Ectodermal cell (in vitro differentiated cells): ENCODE measurements at regions not wholly inside any gene's neighbourhood (a gene's known extent, or its start where the extent isn't known, plus 50 kb on each side); places are given as distances from the start of the nearest gene placed in this dataset.
"Not testable (repeated sequence)": the region's sequence is repeated elsewhere in the genome, so short reads cannot be mapped to it uniquely, and the experiment has no call there.

ENCODE experiments used
- H3K27ac ChIP-seq: 2 replicates; pipeline ENCODE4 v1.7.0; 2013; ENCODE audit warnings: mild to moderate bottlenecking, low read depth, low read length; ENCODE audit not compliant: insufficient read depth, poor library complexity, severe bottlenecking
- H3K27me3 ChIP-seq: 2 replicates; pipeline ENCODE4 v1.7.0; 2013; ENCODE audit warnings: mild to moderate bottlenecking, low read length; ENCODE audit not compliant: insufficient read depth, control insufficient read depth, poor library complexity, severe bottlenecking
- H3K36me3 ChIP-seq: one replicate; pipeline ENCODE4 v1.7.0; 2013; ENCODE audit warnings: low read length; ENCODE audit not compliant: control insufficient read depth, insufficient read depth
- H3K4me1 ChIP-seq: one replicate; pipeline ENCODE4 v1.7.0; 2013; ENCODE audit warnings: low read length; ENCODE audit not compliant: control insufficient read depth, insufficient read depth
- H3K4me3 ChIP-seq: 2 replicates; pipeline ENCODE4 v1.7.0; 2013; ENCODE audit warnings: low read depth, low read length, control low read depth; ENCODE audit not compliant: insufficient read depth
- H3K9me3 ChIP-seq: 2 replicates; pipeline ENCODE4 v1.7.0; 2013; ENCODE audit warnings: mild to moderate bottlenecking, low read length, moderate library complexity; ENCODE audit not compliant: control insufficient read depth
- WGBS, 2 experiments: methylation state at CpG; one replicate each; pipeline ENCODE4 v1.1.7; 2013; ENCODE audit warnings: missing lambda C conversion rate in 2 of 2; 5-methylcytosine and 5-hydroxymethylcytosine counted together

DNA sequence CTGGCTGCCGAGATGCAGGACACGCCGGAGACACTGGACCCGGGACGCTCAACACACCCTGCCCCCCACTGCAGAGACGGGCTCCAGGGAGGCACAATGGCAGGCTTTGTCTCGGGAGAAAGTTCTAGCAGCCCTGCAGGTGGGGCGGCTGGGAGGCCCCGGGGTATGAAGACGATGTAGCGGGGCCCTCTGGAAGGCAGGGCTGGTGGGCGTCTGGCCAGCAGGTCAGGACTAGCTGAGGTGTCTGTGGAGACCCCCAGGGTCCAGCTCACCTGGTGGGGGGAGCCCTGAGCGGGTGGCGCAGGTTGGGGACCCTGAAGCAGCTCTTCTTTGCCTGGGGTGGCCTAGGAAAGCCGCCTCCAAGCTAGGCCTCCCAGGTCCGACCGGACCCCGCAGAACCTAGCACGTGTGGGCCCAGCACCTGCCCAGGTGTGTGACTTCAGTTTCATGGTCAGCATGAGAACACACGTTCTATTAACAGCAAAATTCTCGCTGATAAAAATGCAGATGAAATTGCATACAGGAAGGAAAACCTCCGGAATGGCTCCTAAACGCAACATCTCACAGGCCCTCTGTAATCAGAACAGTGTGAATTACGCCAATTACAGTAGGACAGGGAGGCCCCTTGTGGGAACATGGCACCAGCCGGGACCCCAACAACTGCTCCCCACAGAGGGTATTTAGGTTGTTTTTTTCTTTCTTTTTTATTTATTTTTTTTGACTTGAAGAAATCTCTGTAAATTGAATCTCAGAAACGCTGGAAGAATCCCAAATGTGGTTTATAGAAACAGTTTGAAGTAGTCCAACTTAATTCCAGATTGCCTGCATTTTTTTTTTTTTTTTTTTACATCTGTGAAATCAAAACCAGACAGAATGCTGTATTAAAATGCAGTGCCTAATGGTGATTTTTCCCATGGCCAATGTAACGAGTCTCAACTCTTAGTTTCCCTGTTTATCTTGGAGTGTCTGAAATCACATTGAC lies 195.6 kb upstream of the ZNF469 start:
- not testable (repeated sequence) for H3K4me1 ChIP-seq, H3K27ac ChIP-seq, H3K9me3 ChIP-seq, H3K4me3 ChIP-seq, H3K36me3 ChIP-seq, H3K27me3 ChIP-seq
- WGBS, 2 experiments, result 93 to 94% methylated on average over 14 to 17 of the region's 27 CpGs

DNA sequence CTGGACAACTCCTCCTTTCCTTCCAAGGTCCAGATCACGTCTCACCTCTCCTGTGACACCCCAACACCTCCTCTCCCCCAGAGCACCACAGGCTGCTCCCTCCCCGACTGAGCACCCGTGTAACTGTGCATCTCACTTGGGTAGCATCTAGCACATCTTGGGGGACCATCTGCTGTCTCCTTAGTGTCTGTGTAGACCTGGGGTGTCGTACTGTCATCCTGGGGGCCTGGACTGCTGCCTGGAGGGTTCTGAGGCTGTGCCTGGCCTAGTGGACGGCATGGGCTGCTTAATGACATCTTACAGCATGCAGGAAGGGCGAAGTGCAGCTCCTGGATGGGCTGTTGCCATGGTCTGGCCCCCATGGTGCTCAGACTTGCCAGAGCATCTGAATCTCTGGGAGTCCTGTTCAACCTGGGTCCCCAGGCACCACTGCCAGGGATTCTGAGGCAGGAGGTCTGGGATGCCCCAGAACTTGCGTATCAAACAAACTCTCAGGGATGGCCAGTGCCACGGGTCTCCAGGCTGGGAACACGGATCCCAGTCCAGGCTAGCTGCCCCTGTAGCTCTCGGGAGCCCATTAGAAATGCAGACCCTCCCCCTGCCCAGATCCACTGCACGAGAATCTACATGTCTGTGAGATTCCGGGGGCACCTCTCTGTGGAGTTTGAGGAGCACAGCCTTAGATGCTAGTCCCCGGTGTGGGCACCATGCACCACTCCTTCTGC lies 194.4 kb upstream of the ZNF469 start:
- not testable (repeated sequence) for H3K4me1 ChIP-seq, H3K4me3 ChIP-seq, H3K27ac ChIP-seq, H3K9me3 ChIP-seq, H3K36me3 ChIP-seq, H3K27me3 ChIP-seq
- WGBS, 2 experiments, result 93 to 94% methylated on average over 11 to 12 of the region's 13 CpGs

GRCh38 chr16:88190592-88191095 lies 192.1 kb upstream of the ZNF469 start:
- H3K27me3 ChIP-seq, H3K4me3 ChIP-seq, H3K36me3 ChIP-seq, H3K4me1 ChIP-seq, H3K27ac ChIP-seq, H3K9me3 ChIP-seq: not testable (repeated sequence)
- 92 to 100% methylated on average over 1 of the region's 3 CpGs for WGBS, 2 experiments

- H3K4me1 ChIP-seq, H3K27ac ChIP-seq, H3K36me3 ChIP-seq, H3K4me3 ChIP-seq, H3K9me3 ChIP-seq, H3K27me3 ChIP-seq: not testable (repeated sequence)
- 91 to 96% methylated on average over 9 of the region's 9 CpGs for WGBS, 2 experiments
Measured at GRCh38 chr16:88191168-88191567, 191.6 kb upstream of the ZNF469 start.

- Histone ChIP-seq H3K9me3 (no peaks in the 10 kb centered on the region), H3K36me3 (no peaks in the 10 kb centered on the region), H3K4me3 (no peak overlapping the region), H3K27ac (no peak overlapping the region), H3K27me3 (no peaks in the 10 kb centered on the region), H3K4me1 (no peaks in the 10 kb centered on the region)
- 91 to 93% methylated on average over 1 of the region's 1 CpG for WGBS, 2 experiments
Measured at GRCh38 chr16:88192601-88193000, 190.2 kb upstream of the ZNF469 start.

DNA sequence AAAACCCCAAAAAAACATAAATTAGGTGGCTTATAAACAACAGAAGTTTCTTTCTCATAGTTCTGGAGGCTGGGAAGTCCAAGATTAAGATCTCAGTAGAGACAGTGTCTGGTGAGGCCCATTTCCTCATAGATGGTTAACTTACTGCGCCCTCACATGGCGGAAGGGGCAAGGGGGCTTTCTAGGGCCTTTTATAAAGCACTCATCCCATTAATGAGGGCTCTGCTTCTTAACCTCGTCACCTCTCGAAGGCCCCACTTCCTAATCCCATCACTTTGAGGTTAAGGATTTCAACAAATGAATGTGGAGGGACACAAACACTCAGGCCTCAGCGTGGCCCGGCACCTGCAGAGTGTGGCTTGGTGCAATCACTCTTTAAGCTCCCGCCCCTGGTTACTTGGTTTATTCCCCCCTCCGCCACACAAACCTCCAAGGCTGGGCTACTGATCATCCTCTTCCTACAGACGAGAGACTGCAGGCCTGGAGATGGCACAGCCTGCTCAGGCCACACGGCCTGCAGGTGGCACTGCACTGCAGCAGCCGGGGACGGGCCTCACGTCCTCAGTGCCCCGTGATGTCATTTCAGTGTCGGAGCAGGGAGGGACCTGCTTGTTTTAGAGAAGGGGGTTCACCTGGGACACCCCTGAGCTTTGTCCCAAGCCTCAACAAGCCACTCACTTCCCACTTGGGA lies 188.9 kb upstream of the ZNF469 start:
- not testable (repeated sequence) for H3K4me1 ChIP-seq, H3K4me3 ChIP-seq, H3K27ac ChIP-seq, H3K9me3 ChIP-seq, H3K36me3 ChIP-seq, H3K27me3 ChIP-seq
- WGBS, 2 experiments, result 50 to 74% methylated on average over 6 to 11 of the region's 15 CpGs

- Histone ChIP-seq H3K27ac (peak overlapping the region; percentile 33), H3K9me3 (no peaks in the 10 kb centered on the region), H3K36me3 (no peaks in the 10 kb centered on the region), H3K4me3 (no peak overlapping the region), H3K4me1 (no peaks in the 10 kb centered on the region), H3K27me3 (no peaks in the 10 kb centered on the region)
- WGBS, 2 experiments, result 90% methylated on average over 47 of the region's 47 CpGs
Measured at GRCh38 chr16:88194397-88195268, 188.1 kb upstream of the ZNF469 start.

DNA sequence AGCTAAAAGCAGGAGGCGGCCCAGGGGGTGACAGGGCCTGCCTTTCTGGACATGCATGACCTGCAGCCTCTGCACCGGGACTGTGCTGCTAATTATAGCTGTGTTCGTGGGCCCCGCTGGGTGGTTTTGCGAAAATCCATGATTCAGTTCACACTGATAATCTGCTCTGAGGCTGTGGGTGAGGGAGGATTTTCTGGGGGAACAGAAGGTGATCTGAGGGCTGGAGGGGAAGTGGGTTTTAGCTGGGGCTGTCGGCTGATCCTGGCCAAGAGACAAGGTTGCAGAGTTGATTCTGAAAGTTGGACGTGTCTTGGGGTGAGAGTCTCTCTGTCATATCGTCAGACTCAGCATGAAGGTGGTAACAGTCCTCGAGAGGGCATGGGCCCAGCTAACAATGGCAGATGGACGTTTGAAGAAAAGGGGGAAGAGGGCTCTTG lies 187.5 kb upstream of the ZNF469 start:
- Histone ChIP-seq H3K27me3 (no peaks in the 10 kb centered on the region), H3K4me3 (no peak overlapping the region), H3K4me1 (no peaks in the 10 kb centered on the region), H3K9me3 (no peaks in the 10 kb centered on the region), H3K36me3 (no peaks in the 10 kb centered on the region), H3K27ac (no peak overlapping the region)
- 92 to 93% methylated on average over 10 of the region's 10 CpGs for WGBS, 2 experiments

DNA sequence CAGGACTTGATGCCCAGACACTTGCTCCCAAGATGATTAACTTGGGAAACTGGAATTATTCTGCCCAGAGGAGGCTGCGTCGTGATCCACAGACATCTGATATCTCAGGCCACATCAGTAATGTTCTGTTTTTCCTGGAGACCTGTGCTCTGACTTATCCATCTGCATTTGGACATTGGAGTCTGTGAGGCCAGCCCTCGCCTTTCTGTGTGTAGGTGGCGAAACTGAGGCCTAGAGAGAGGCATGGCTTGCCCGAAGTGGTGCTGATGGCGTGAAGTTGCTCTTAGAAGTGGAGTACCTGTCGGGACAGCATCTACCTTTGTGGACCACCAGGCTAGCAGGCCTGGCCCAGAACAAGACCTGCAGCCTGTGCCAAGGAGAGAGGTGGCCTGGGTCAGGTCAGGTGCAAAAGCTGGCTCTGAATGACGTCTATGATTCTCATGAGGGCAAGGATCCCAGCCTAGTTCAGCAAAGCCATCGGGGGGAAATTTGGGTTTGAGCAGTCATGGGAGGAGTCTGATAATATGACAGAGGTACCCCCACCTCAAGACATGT lies 186.8 kb upstream of the ZNF469 start:
- no peaks in the 10 kb centered on the region for H3K36me3 ChIP-seq
- H3K27me3 ChIP-seq, result no peaks in the 10 kb centered on the region
- WGBS, 2 experiments, result 93% methylated on average over 9 of the region's 9 CpGs
- H3K4me1 ChIP-seq, result no peaks in the 10 kb centered on the region
- H3K27ac ChIP-seq, result no peak overlapping the region
- no peak overlapping the region for H3K4me3 ChIP-seq
- H3K9me3 ChIP-seq, result no peaks in the 10 kb centered on the region
